Epithelial cell of esophagus (primary cell): ENCODE measurements at regions not wholly inside any gene's neighbourhood (a gene's known extent, or its start where the extent isn't known, plus 50 kb on each side); places are given as distances from the start of the nearest gene placed in this dataset.

ENCODE experiments used
- DNase-seq: peaks from one replicate; pipeline ENCODE4 v3.0.0; 2010; ENCODE audit warnings: low read depth
- H3K4me3 ChIP-seq: 2 replicates; pipeline ENCODE4 v1.5.1; 2011; ENCODE audit warnings: mild to moderate bottlenecking, low read length, control low read depth
- TF ChIP-seq, protein P1 (sequence below): IDR thresholded peaks from 2 replicates; pipeline ENCODE4 v1.5.1; 2011; ENCODE audit warnings: low read depth, mild to moderate bottlenecking, low read length, control low read depth, inconsistent platforms; ENCODE audit not compliant: insufficient read depth; ENCODE audit errors: missing control alignments

- no peak for DNase-seq
Measured at GRCh38 chr17:65364438-65364837, 197.0 kb downstream of the AXIN2 start.

DNA sequence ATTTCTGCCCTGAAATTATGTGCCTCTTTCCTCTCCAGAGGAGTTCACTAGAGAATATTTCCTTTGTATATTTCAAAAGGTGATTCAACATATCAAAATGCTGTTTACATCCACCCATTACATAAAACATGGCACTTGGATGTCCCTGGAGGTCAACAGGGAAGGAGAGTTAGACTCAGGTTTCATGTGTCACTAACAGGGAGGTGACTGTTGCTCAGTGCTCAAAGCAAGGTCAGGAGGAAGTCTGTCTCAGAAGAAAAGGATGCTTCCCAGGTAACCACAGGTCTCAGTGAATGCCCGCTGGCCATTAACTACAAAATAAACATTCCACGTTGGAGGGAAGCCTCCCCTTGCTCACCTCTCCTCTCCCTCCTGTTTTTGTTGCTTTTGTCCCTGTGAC is 198.6 kb downstream of the AXIN2 start:
- no peak overlapping the region for H3K4me3 ChIP-seq
- DNase-seq: peak; percentile 34
- TF ChIP-seq, protein P1, sequence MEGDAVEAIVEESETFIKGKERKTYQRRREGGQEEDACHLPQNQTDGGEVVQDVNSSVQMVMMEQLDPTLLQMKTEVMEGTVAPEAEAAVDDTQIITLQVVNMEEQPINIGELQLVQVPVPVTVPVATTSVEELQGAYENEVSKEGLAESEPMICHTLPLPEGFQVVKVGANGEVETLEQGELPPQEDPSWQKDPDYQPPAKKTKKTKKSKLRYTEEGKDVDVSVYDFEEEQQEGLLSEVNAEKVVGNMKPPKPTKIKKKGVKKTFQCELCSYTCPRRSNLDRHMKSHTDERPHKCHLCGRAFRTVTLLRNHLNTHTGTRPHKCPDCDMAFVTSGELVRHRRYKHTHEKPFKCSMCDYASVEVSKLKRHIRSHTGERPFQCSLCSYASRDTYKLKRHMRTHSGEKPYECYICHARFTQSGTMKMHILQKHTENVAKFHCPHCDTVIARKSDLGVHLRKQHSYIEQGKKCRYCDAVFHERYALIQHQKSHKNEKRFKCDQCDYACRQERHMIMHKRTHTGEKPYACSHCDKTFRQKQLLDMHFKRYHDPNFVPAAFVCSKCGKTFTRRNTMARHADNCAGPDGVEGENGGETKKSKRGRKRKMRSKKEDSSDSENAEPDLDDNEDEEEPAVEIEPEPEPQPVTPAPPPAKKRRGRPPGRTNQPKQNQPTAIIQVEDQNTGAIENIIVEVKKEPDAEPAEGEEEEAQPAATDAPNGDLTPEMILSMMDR: no peak

More at GRCh38 chr17:65364438-65364837, 197.0 kb downstream of the AXIN2 start:
- H3K4me3 ChIP-seq: no peak overlapping the region
- TF ChIP-seq, protein P1: no peak

DNA sequence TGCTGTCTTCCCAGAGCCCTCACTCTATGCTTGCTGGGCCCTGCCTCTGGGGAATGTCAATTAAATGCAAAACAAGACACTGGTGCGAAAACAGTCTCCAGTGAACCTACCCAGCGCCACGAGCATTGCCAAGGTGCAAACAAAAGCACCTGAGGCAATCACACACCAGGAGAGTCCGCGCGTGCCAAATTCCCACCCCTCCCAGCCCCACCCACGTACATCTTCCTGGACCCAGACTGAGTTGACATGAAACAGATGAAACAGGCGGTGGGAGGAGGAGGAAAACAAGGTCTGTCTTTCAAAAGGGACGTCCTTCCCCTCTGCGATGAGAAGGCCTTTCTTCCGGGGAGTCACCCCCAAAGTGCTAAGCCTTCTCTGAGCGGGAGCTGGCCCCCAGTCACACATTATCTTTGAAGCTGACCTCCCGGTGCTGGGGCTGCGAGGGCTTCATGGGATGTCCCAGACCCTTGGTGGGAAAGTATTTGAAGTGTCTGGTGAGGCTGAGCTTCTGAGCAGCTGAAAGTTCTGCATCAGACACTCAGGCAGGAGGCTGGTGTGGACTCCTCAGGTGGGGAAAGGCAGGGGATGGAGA is 200.4 kb downstream of the AXIN2 start:
- TF ChIP-seq, protein P1: no peak
- DNase-seq: peak; percentile 2
- H3K4me3 ChIP-seq: no peak overlapping the region

GRCh38 chr17:65359016-65359415 is 202.4 kb downstream of the AXIN2 start:
- no peak overlapping the region for H3K4me3 ChIP-seq
- peak; percentile 80 for DNase-seq
- TF ChIP-seq, protein P1: no peak

- DNase-seq: no peak
- no peak overlapping the region for H3K4me3 ChIP-seq
- TF ChIP-seq, protein P1: no peak
Measured at GRCh38 chr17:65356536-65356935, 204.9 kb downstream of the AXIN2 start.

- no peak for DNase-seq
- TF ChIP-seq, protein P1: no peak
- no peak overlapping the region for H3K4me3 ChIP-seq
Measured at GRCh38 chr17:65355246-65355645, 206.2 kb downstream of the AXIN2 start.

- TF ChIP-seq, protein P1: no peak
- no peak for DNase-seq
- no peak overlapping the region for H3K4me3 ChIP-seq
Measured at GRCh38 chr17:65349916-65350315, 211.5 kb downstream of the AXIN2 start.
